AG10803 (cell line): ENCODE measurements at regions not wholly inside any gene's neighbourhood (a gene's known extent, or its start where the extent isn't known, plus 50 kb on each side); places are given as distances from the start of the nearest gene placed in this dataset.

Source experiments
- DNase-seq: peaks from one replicate; pipeline ENCODE4 v3.0.0; 2010; ENCODE audit warnings: low read depth
- H3K4me3 ChIP-seq: 2 replicates; pipeline ENCODE4 v1.5.1; 2011; ENCODE audit warnings: mild to moderate bottlenecking, low read length, control low read depth
- TF ChIP-seq, protein P1 (sequence below): conservative IDR thresholded peaks from 2 replicates; pipeline ENCODE4 v1.5.1; 2011; ENCODE audit warnings: mild to moderate bottlenecking, low read length, control low read depth, inconsistent platforms

DNA sequence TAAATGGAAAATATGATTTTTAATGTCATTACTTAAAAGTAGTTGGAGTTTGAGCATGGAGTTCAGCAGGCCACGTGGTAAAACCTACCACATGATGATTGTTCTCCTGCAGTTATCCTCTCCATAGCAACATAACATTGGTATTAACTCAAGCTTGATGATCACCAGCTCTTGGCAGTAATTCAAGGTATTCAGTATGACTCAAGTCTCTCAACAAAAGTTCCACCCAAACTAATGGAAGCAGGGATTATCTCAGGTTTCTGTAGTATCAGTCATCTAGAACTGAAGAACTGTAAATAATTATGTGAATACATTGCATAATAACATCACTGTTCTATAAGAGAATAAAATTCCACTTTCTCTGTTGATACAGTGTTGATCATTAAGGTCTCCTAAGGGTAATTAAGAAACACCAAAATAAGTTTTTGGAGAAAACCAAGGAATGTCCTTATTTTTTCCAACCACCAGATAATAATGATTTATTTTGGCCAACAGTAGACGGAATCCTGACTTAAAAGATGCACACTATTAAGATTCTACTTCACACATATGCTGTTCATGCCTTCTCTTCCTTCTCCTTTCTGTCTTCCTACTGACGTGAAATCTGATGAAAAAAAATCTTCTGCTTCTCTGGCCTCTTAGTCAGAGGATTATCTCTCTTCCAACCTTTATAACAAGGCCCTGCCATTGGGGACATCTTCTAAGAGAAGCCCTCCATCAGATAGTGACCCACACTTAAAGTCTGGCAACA is 1092.3 kb downstream of the EFNB2 start:
- DNase-seq = peak; percentile 94
- no peak overlapping the region for H3K4me3 ChIP-seq
- TF ChIP-seq, protein P1, sequence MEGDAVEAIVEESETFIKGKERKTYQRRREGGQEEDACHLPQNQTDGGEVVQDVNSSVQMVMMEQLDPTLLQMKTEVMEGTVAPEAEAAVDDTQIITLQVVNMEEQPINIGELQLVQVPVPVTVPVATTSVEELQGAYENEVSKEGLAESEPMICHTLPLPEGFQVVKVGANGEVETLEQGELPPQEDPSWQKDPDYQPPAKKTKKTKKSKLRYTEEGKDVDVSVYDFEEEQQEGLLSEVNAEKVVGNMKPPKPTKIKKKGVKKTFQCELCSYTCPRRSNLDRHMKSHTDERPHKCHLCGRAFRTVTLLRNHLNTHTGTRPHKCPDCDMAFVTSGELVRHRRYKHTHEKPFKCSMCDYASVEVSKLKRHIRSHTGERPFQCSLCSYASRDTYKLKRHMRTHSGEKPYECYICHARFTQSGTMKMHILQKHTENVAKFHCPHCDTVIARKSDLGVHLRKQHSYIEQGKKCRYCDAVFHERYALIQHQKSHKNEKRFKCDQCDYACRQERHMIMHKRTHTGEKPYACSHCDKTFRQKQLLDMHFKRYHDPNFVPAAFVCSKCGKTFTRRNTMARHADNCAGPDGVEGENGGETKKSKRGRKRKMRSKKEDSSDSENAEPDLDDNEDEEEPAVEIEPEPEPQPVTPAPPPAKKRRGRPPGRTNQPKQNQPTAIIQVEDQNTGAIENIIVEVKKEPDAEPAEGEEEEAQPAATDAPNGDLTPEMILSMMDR = no peak

DNA sequence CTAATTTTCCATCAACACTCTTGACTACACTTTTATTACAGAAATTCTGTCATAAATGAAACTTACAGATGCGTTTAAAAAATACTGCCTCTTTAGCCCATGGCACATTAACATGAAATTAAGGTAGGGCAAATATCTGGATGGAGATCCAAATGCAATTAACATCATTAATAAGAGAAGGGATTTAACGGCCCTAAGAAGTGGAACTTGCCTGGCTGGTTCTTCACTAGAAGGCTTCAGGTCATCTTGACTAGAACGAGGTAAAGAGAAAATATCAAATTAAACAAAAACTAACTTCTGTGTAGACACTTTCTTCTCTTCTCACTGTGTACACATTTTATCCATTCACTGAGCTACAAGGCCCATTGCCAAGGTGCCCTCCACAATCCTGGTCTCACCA is 1093.4 kb downstream of the EFNB2 start:
- no peak overlapping the region for H3K4me3 ChIP-seq
- TF ChIP-seq, protein P1 = no peak
- no peak for DNase-seq

DNA sequence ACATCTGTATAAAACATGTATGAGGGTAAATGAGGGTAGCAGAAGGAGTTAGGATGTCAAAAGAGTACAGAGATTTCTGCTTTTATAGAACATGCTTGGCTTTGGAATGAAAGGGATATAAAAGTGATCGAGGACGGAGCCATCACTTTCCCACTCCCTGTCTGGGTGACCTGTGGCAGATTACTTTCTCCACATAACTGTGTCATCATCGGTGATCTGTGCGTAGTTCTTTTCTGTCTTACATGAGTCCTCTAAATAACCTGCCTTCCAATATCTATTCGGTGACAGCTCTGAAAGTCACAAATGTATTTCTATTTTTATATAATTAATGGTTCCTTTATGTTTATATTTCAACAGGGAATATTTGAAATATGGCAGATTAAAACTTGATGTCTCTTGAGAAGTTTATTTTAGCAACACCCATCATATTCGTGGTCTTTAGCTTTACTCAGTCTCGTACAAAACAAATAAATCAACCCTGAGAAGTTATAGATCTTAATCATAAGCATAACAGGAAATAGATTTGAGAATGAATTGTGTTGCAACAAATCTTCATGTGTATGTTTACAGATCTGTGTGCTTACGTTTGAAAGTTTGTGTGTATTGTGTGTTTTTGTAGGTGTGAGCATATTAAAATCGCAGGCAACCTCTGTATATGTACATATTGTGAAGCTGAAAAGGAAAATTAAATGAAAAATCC is 1094.3 kb downstream of the EFNB2 start:
- DNase-seq = no peak
- TF ChIP-seq, protein P1 = no peak
- H3K4me3 ChIP-seq = no peak overlapping the region

DNA sequence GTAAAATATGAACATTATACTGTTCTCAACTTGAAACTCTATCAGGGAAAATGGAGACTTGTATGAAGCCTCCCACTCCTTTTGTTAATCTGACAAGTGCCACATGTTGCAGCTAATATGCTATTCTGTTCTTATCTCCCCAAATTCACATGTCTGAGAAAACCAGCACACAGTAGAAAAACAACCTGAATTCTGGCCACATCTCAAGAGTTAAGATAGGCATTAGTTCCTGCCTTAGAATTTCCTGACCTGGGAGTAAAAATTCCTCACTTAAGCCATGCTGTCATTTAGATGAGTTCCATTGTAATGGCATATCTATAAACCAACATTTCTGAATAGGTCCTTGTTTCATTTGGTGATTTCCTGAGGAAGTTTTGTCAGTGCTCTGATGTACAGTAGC is 1098.5 kb downstream of the EFNB2 start:
- H3K4me3 ChIP-seq = no peak overlapping the region
- TF ChIP-seq, protein P1 = no peak
- no peak for DNase-seq

DNA sequence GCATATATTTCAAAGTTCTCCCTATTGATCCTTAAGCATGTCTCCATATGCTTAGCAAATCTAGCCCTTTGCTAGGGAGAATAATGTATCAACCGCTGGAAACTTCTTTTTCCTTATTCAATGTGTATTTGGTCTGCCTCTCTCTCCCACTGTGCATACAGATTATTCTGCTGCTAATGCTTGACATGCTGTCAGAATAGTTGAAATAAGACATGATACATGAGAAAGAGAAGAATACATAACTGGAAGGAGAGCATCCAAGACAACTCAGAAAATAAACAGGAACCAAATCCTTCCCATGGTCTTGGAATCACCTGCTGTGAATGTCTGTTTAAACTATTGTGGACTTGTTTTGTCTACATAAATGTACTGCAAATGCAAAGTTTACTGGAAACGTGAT is 1103.0 kb downstream of the EFNB2 start:
- TF ChIP-seq, protein P1 = no peak
- no peak overlapping the region for H3K4me3 ChIP-seq
- DNase-seq = no peak

DNA sequence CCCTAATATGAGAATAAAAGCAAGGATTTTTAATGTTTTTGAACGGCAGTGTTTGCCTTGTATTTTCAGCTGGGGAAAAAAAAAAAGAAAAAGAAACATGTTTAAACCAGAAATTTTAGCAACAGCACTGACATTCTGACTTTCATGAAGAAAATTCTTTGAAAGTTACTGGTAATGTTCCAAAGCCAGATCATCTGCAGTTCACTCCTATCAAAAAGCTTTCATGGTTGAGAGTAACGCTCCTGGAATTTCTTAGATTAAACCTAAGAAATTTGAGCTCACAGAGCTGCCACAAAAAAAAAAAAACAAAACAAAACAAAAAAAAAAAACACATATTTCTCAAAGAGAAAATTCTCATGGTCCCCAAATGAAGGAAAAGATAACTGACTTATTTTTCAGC is 1106.7 kb downstream of the EFNB2 start:
- no peak for DNase-seq

More for the DNA sequence above, 1106.7 kb downstream of the EFNB2 start:
- TF ChIP-seq, protein P1 = no peak
- H3K4me3 ChIP-seq = no peak overlapping the region
